ENCODE measurements at regions not wholly inside any gene's neighbourhood (a gene's known extent, or its start where the extent isn't known, plus 50 kb on each side); places are given as distances from the start of the nearest gene placed in this dataset.
"Not testable (repeated sequence)": the region's sequence is repeated elsewhere in the genome, so short reads cannot be mapped to it uniquely, and the experiment has no call there.

DNA sequence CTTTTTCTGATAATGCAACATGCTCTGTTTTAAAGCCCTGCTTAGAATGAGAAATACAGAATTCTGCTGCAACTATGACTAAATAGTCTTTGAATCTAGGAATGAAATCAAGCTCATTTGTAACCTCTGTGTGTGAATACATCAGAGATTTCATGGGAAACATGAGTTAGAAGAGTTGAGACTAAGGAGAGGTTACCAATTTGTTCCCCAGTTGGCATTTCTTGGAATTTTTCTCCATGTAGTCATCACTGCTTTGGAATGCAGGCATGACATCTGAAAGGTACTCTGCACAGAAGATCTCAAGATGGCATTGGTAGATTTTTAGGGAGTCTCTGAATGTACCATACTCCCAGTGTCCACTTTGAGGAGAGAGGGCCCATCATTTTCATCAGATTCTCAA is 237.2 kb downstream of the TFAP2A start:
- DNase-seq = no peak

DNA sequence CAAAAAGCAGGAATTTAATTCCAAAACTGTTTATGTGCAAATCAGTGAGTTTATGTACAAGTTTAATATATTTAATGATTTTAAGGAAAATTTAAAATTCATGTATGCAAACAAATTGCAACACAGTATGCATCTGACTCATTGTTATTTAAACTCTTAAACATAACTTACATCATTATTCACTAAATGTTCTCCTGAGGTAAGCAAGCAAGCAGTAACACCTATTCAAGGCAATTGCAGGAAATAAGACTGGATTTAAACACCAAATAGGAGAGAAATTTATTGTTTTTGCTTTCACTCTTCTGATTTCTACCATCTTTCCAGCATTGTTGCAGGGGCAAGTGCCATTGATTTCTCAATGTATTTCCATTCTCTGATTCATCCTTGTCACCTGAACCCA is 239.5 kb downstream of the TFAP2A start:
- no peak for DNase-seq

DNA sequence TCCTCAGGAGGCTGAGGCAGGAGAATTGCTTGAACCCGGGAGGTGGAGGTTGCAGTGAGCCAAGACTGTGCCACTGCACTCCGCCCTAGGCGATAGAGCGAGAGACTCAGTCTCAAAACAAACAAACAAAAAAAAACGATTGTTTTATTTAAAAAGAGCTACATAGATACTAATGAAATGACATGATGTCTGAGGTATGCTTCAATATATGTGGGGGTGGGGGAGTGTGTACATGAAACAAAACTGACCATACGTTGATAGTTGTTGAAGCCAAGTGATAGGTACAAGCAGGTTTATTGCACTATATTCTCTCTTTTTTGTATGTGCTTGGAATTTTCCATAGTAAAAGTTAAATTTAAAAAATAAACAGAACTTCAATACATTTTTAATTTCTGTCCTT is 240.1 kb downstream of the TFAP2A start:
- no peak for DNase-seq

DNA sequence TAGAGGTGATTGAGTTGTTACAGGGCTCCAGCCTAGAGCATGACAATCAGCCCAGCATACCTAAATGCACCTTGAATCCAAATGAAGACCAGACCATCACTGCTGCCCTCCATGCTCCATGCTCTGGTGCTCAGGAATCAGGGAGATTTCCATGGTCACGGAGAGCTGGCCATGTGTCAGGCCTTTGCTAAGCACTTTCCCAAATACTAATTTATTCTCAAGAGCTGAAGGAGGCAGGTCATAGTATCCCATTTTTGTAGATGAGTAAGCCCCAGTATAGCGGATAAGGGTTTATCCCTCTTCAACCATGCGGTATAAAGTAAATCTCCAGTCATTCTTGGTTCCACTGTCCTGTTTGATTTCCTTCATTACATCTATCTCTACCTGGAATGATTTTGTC is 240.8 kb downstream of the TFAP2A start:
- no peak for DNase-seq

DNA sequence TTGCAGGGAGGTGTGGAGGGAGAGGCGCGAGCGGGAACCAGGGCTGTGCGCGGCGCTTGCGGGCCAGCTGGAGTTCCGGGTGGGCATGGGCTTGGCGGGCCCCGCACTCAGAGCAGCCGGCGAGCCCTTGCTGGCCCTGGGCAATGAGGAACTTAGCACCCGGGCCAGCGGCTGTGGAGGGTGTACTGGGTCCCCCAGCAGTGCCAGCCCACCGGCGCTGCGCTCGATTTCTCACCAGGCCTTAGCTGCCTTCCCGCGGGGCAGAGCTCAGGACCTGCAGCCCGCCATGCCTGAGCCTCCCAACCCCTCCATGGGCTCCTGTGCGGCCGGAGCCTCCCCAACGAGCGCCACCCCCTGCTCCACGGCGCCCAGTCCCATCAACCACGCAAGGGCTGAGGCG is 243.2 kb downstream of the TFAP2A start:
- DNase-seq = not testable (repeated sequence)

DNA sequence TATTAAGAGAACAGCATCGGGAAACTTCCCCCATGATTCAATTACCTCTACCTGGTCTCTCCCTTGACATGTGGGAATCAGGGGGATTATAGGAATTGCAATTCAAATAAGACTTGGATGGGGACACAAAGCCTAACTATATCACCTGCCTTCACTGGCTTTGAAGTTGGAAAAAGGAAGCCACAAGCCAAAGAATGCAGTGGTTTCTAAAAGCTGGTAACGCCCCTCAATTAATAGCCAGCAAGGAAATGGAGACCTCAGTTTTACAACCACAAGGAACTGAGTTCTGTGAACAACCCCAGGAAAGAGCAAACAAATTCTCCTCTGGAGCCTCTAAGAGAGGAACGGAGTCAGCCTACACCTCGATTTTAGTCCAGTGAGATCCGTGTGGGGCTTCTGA is 244.1 kb downstream of the TFAP2A start:
- DNase-seq = no peak

DNA sequence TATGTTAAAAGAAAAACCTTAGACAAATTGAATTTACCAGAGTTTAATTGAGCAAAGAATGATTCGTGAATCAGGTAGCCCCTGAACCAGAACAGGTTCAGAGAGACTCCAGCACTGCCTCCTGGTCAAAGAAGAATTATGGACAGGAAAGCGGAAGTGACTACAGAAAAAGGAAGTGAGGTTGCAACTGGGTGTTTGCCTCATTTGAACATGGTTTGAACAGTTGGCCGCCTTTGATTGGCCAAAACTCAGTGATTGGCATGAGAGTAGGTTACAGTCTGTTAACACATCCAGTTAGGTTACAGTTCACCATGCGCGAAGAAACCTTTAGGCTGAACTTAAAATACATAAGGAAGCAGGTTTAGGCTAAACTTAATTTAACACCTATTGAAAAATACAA is 248.8 kb downstream of the TFAP2A start:
- DNase-seq = no peak

DNA sequence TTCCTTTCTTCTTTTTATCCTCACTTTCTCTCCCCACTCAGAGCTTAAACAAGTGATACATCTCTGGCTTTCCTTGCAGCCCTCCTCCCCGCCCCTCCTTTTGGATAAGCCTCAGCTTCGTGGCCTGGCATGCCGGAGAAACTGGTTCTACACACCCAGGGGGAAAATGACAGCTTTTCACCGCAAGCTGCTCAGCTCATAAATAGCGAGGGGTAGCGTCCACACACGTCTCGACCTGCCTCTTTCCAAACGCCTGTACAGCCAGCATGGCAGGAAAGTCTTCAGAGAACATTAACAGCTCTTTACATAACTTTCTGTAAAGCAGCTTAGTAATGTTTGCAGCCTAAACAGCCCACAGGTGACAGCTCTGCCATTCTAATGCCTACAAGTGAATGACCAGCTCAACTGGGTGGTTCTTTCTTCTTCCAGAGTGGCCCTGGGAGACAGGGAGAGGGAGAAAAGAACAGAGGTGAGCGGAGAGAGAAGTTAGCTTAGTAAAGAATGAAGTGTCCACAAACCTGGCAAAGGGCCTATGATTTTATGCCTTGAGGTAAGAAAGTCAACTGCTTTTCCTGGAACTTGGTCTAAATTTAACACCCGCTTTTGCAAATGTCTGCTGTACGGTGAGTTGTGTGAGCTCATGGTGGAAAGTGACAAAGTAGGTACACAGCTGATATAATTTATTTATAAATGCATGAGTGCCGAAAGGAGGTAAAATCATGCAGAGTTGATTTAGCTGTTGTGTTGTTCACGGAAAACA is 251.5 kb downstream of the TFAP2A start:
- no peak for DNase-seq

DNA sequence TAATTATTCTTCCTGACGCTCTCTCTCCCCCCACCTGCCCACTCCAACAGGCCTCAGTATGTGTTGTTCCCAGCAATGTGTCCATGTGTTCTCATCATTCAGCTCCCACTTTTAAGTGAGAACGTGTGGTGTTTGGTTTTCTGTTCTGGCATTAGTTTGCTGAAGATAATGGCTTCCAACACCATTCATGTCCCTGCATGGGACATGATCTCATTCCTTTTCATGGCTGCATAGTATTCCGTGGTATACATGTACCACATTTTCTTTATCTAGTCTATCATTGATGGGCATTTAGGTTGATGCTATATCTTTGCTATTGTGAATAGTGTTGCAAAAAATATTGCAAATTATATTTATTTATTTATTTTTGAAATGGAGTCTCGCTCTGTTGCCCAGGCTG is 258.0 kb downstream of the TFAP2A start:
- DNase-seq = no peak

DNA sequence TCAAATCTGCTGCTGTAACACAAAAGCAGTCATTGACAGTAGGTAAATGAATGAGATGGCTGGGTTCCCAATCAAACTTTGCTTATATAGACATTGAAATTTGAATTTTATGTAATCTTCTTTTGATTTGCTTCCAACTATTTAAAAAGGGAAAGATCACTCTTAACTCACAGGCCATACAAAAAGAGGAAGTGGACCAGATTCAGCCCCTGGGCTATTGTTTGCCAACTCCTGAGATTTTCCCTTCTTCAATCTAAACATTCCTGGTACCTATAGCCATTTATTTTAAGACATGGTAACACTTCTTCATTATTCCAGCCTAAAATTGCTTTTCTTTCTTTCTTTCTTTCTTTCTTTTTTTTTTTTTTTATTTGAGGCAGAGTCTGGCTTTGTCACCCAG is 260.6 kb downstream of the TFAP2A start:
- DNase-seq = no peak

DNA sequence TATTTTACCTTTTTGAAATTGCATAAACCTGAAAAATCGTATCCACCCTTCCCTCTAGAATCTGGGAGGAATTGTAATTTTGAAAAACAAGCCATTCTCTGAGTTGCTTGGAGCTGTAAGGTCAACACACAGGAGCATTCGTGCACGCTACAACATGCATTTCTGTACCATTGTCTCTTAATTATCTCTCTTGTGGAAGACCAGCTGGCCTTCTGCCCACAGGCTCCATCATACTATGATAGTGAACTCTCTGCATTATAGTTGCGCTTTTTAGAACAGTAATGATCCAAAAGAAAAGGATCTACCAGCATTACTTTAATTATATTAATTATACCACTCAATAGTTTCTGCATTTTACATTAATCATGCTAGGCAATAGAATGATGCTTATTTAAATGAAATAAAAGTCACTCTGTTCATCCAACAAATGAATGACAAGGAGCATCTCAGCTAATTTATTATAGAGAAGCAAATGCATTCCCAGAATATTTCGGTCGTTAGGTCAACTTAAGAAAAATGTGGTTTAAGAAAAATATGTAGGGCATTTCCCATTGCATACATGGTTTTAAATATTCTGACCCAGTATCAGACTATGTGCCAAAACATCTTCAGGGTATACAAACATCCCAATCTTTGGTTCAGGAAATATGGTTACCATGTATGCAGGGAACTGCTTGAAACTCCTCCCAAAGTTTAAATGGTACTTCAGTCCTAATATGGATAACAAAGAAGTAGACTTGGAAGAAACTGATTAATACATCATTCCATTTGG is 263.5 kb downstream of the TFAP2A start:
- DNase-seq = no peak

DNA sequence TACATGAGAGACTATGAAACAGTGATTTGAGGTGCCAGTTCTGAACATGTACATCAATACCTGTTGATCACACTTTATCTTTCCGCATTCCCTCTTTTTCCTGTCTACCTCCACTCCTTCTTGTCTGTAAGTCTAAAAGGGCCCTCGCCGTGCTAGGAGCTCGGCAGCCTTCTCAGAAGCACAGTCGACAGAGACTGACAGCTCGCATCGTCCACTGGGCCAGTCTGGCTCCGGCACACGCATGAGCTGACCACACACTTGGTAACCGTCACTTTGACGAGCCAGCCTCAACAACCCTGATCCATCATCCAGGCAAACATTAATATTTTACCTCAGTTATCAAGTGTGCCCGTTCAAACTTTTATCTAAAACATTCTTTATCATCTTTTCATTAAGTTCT is 265.3 kb downstream of the TFAP2A start:
- DNase-seq = no peak

DNA sequence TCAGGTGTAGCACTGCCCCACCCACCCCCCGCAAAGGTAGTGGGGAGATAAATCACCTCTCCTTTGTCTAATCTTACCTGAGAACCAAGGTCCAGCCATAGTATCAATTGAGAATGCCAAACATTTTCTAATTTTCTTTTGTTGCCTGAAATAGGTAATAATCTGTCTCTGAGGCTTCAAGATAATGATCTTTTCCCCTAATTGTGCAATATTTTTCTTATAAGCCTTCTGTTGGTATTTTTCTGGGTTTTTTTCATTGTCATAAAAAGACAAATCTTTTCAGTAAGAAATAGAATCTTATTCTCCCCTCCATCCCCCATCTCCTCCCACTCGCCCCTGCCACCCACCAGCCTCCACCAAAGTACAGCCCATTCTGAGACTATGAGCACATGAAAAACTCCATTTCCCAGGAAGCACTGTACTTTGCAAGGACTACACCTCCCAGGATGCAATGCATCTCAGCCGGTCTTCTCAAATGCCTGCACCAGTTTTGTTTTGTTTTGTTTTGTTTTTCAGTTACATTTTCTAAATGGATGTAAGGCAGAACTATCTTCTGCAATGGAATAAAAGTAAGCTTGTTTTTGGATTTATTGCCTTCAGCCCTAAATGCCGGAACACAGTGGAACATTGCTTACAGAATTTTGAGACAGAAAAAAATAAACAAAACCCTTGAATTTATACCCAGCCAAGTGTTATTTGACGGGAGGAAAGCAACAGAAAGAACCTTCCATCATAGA is 268.0 kb downstream of the TFAP2A start:
- peak; percentile 33 for DNase-seq

DNA sequence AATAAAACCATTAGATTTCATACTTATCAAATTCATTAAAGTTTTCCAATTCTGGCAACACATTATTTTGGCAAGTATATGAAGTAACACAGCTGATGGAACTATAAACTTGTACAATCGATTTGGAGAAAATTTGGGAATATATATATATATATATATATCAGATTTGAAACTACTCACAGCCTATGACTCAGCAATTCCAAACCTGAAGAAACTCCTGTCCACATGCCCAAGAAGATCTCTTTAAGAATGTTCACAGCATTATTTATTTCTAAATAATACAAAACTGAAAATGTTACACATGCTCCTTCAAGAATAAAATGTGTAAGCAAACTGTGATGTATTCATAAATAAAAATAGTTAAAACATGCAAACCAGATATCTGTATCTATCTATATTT is 270.1 kb downstream of the TFAP2A start:
- DNase-seq = no peak

DNA sequence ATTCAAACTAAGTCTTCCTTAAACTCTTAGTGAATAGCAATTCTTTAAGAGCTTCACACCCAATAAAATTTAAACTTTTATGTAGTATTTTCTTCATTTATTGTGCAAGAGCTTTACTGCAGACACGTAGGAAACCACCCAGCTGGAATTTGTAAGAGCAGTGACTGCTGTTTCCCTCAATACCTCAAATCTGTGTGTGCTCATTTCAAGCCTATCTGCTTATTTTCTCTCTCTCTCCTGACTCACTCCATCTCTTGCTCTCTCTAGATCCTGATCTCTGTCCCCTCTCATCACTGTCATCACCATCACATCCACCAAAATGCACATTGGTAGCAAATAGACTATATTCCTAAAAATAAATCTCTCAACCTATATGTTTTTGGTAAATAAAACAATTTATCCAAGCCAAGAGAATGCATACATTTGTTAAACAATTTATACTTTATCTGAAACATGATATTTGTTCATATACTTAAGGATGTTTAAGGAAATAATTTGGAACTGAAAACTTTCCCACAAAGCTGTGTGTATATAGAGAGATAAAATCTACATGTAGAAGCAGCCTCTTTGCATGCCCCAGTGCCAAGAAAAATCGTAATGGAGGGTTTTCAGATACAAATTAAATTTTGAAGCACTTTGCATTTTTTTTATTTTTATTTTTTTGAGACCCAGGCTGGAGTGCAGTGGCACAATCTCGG is 273.0 kb downstream of the TFAP2A start:
- no peak for DNase-seq

DNA sequence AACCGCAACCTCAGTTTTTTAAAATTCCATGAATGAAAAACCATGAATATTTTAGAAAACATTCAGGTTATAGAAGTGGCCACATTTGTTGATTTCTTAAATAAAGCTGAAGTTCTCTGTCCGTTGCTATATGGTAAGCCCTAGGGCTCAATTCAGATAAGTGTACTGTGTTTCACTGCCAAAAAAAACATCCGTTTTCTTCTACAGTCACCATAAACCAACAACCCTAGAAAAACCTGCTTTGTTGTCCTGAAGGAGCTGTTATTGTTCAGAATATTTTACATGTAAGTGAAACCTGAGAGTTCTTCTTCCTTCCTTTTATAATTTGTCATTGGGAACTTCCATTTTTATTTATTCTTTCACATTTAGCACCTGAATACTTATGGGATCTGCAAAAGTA is 274.1 kb downstream of the TFAP2A start:
- no peak for DNase-seq

DNA sequence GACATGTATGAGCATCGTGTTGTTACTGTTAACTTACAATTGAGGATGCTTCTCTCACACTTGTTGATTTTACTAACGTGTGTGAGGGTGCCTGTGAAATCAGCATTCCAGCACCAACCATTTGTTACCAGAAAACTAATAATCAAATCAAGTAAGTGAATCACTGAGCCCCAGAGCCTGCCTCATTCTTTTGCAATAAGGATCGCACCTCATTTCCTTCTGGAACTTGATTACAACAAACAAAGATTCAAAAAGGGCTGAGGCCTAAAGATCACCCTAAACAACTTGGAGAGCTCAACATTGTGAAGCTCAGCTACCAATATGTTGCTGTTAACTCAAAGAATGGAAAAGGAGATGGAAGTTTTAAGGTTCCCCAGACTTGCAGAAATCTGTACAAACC is 274.7 kb downstream of the TFAP2A start:
- DNase-seq = no peak

DNA sequence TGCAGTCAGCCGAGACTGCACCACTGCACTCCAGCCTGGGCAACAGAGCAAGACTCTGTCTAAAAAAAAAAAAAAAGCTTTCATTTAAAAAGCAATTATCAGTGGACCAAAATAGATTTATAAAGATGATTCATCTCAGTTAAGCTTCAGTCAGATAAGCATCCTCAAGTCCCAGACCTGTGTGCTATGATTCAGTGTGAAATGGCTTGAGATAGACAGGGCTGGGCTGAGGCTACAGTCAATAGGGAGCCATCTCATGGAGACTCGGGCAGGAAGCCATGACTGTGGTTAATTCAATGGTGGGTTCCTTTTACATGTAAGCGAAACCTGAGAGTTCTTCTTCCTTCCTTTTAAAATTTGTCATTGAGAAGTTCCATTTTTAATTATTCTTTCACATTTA is 276.0 kb downstream of the TFAP2A start:
- DNase-seq = no peak

DNA sequence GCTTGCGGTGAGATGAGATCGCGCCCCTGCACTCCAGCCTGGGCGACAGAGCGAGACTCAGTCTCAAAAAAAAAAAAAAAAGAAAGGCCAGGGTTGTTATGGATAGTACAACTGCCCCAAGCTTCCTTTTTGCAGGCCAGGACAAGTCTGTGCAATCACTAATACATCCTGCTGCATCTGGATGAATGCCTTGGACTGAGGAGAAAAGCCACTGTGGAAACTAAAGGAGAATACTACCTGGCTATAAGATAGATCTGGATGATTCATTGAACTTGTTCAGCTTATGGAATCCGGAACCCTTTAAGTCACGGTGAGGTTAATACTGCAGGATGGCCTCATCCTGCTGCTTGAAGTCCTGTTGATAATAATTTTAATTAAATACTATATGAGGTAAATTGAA is 278.2 kb downstream of the TFAP2A start:
- DNase-seq = no peak

DNA sequence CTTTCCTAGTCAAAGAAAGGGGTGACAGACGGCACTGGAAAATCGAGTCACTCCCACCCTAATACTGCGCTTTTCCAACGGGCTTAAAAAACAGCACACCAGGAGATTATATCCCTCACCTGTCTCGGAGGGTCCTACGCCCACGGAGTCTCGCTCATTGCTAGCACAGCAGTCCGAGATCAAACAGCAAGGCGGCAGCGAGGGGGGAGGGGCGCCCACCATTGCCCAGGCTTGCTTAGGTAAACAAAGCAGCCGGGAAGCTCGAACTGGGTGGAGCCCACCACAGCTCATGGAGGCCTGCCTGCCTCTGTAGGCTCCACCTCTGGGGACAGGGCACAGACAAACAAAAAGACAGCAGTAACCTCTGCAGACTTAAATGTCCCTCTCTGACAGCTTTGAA is 280.7 kb downstream of the TFAP2A start:
- not testable (repeated sequence) for DNase-seq

DNA sequence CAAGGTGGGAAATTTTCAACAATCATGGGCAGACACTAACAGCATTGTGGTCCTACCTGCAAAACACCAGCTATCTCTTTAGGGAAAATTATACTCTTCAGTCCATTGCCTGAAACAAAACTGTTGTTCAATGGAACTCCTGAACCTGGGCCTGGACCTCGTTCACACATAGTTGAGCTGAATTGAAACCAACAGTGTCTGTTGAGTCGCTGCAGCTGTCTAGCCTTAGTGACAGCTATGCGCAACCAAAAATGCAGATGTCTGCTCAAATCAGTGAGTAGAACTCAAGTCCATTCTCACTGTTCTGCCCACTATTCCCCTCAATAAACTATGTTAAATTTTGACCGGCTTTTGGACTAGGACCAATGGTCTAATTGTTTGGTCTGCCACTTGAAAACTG is 286.2 kb downstream of the TFAP2A start:
- DNase-seq = no peak

DNA sequence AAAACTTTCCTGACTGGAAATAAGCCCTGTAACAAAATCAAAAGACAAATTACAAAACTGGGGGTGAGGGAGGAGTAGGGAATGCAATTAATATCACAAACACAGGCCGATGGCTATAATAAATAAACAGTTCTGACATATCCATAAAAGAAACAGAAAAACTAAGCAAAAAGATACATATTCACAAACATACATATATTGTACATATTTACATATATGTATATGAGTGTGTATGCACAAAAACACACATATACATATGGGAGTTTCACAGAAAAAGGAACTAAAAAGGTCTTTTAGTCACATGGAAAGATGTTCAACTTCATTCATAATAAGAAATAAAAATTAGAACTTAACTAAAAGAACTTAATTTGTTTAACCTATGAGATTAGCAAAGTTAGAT is 292.7 kb downstream of the TFAP2A start:
- no peak for DNase-seq

Data from skin of body (tissue), 1 donor.